Renal cortical epithelial cell (primary cell): ENCODE measurements at regions not wholly inside any gene's neighbourhood (a gene's known extent, or its start where the extent isn't known, plus 50 kb on each side); places are given as distances from the start of the nearest gene placed in this dataset.
"Not testable (repeated sequence)": the region's sequence is repeated elsewhere in the genome, so short reads cannot be mapped to it uniquely, and the experiment has no call there.

Experiments used
- DNase-seq: peaks from one replicate; pipeline ENCODE4 v3.0.0-alpha.2; 2011; ENCODE audit warnings: low read depth

DNA sequence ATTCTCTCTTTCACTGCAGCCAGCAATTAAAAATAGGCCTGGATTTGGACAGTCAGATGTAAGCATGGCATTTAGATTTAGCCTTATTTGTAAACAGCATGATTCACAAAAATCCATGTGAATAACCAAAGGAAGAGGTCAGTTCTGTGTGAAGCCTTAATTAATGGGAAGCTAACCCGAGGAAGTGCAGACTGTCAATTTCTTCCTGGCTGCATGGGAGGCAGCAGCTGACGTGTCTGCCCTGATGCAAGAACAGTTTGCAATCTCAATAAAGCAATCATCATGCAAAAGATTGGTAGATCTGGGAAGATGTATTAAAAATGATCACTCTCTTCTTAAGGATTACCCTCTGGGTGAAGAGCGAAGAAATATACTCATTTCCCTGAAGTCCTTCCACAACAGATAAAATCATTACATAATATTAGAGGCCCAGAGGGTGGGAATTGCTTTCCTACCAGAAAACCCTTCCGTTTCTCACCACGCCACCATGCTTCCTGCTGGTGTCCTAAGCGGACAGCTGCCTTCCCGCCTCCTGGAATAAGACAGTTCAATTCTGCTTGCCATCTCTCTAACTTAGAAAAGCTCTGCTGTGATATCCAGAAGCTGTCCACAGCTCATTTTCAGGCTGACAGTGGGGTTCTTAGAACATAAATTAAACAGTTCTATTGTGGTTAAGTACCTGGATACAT, 526.7 kb upstream of the NRP1 start:
- DNase-seq = no peak

DNA sequence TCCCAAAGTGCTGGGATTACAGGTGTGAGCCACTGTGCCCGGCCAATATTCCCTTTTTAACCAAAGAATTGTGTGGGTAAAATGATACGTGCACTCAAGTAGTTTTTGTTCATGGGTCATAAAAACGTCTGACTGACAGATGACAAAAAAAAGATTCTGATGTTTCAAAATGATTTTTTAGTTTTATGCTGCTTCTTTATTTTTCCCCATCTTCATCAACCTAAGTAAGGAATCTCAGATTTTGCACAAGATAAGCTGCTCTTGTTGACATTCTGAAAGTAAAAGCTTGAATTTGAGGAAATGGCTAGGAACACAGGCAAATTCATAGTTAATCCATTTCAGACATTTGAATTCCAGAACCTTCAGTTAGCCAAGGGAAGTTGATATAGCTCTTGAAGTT, 526.1 kb upstream of the NRP1 start:
- DNase-seq = no peak

DNA sequence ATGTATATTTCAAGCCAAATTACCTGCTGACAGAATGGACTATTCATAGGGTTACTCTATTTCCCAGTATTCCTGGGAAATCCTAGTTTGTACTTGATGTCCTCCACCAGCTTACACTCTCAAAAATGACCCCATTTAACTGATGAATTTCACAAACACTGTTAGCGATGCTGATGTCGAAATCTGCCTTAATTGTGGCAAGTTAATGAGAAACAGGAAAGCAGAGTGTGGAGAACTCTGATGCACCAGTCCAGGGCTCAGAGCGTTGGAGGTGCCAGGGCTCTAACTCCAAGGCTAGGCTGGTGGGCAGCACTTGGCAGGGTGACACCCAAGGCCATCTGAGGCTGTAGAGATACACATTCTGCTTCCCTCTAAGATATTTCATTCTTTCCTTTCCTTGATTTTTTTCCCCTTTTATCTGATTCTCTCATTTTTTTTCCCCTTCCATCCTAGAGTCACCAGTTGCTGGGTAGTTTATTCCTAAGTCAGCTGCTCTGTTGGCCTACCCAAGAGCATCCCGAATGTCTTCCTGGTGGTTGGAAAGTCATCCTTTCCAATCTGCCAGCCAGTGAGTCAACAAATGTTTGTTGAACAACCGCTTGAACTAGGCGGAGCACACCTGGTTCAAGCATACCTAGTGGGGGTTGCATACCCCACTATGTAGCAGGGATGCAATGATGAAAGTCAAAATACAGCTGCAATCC, 525.0 kb upstream of the NRP1 start:
- DNase-seq = peak; percentile 81

DNA sequence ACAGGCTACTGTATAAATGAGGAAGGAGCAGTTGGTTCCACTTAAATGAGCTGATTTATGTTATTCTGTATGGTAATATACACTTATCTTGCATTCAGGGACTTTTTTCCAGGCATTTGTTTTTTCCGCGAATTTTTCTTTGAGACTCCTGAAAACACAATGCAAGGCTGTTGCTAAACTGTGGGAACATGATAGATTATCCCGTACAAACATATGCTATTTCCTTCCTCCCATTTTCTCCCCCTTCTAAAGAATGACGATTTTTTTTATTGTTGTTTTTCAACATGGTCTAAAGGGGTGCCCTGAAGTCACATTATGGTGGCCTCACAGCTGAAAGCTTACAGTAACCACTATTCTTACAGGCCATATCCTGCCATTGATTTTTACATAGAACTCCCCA, 523.9 kb upstream of the NRP1 start:
- DNase-seq = no peak

DNA sequence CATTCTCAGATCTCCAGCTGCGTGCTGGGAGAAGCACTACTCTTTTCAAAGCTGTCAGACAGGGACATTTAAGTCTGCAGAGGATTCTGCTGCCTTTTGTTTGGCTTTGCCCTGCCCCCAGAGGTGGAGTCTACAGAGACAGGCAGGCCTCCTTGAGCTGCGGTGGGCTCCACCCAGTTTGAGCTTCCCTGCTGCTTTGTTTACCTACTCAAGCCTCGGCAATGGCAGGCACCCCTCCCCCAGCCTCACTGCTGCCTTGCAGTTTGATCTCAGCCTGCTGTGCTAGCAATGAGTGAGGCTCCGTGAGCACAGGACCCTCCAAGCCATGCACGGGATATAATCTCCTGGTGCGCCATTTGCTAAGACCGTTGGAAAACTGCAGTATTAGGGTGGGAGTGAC, 518.8 kb upstream of the NRP1 start:
- not testable (repeated sequence) for DNase-seq

DNA sequence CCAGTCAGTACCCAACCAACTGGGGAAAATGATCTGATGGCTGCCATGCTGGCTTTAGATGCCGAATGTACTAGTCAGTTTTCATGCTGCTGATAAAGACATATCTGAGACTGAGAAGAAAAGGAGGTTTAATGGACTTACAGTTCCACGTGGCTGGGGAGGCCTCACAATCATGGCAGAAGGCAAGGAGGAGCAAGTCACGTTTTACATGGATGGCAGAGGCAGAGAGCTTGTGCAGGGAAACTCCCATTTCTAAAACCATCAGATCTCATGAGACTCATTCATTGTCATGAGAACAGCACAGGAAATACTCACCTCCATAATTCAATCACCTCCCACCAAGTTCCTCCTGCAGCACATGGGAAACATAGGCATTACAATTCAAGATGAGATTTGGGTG, 508.9 kb upstream of the NRP1 start:
- no peak for DNase-seq

DNA sequence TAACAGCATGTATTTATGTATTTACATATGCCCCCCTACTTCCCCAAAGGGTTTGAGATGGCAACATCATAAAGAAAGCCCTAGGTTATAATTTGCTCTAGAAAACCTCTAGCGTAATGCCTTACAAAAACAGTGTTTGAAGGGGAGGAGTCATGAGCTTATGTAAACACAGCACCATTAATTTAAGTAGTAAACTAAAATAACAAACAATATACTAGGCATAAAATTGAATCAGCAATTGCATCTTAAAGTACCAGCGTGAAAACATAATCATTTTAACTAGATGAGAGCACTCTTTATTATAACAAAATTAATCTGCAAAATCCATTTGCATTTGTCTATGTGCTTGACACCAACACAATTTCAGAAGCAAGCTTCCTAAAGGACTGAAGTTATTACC, 507.2 kb upstream of the NRP1 start:
- no peak for DNase-seq

DNA sequence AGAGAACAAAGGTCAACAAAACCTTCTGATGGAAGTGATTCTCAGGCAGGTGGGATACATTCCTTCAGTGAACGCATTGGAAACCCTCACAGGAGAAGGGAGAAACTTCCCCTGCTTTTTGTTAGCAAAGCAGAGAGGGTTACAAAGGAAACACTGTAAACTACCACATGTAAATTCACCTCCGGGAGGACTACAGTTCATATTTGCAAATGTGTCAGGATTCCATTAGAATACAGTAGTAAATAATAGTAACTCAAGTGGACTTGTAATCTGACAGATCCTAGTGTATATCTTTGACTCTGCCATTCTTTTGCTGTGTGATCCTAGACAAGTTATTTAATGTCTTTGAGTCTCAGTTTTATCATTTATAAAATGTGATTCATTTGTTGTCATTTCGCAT, 504.3 kb upstream of the NRP1 start:
- DNase-seq = no peak

DNA sequence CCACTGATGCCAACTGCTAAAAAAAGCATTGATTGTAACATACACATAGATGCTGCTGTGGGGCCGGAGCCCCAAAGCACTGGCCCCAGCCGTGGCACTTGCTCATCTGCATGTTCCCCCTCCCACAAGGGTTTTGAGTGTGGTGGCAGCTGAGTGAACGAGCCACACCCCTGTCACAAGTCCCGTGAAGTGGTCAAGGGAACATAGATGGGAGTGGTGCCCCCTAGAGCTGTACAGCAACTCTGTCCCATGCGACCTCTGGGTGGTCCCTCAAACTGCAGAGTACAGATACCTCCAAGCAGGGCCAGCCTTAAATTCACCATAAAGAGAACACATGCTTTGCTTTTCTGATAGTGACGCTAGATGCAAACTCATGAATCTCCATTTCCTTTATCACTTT, 503.3 kb upstream of the NRP1 start:
- DNase-seq = no peak

DNA sequence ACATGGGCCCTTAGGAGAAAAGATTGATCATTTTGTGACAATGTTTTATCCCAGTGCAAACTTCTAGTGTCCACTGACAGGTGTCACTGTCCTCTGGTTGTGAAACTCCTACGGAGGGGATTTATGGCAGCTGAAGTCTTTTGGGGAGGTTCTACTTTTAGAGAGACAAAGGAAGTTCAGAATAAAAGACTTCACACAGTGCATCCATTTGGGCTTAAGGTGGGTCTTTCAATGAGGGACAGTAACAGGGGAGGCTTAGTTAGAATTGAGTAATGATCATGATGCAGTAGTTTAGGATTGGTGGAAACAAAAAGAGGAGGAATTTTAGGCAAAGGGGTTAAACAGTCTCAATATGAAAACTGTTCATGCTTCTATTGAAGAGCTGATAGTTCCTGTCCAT, 501.1 kb upstream of the NRP1 start:
- no peak for DNase-seq

DNA sequence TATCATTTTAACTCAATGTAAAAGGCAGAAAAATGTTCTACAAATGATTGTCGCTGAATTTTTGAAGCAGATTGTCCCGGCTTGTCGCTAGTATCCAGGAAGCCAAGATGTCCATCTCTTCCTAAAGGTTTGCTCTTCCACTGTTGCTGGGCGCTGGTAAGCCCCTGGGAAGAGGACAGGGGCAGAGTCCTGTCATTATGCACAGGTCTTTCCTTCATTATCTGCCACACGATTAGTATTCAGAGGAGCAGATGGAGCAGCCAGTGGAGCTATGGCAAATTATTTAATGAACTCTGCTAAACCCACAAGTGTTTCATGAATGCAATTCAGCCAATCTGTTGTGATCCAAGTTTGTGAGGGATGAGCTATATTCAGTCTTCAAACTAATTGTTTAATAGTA, 499.1 kb upstream of the NRP1 start:
- no peak for DNase-seq

DNA sequence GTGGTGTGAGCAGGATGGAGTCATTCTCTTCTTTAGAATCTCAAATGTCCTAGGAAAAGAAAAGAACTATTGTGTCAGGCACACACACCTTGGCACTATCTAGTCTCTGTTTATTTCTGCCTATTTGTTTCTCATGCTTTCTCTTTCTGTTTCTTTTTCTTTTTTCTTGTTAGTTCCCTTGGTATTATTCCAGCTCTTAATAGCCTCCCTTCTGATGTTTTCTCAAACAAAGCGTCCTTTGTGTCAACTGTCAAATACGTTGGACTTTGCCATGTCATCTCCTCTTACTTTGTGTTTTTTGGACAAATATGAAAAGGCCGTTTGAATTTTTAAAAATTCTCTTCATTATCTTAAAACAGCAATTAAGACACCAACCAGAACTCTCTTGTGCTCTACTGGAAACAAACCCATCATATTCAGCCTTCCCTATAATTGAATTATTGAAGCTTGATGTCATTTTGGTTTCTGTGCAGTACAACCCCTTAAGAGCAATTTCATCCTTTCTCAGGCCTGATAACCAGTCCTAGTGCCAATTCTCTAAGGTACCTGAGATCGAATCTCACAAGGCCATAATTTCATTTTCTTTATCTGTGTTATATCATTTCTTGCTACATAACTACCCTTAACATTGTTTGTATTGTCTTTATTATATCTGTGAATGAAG, 497.8 kb upstream of the NRP1 start:
- DNase-seq = no peak

DNA sequence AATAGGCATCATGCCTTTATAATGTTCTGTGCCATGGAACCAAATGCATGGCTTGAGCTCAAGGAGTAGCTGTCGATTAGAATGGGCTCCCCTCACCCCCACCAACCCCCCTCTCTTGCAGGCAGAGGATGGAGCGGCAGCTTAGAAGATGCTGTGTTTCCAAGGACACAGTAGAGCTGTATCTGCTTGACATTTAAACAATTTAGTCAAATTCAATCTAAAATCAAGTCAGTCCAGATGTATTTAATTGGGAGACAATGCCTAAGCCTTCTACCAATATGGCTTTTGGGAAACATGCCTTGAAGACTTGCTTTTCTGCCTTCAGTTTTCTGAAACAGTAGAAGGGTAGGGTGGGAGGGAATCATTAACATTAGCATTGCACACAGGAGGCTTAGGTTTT, 497.1 kb upstream of the NRP1 start:
- DNase-seq = no peak

DNA sequence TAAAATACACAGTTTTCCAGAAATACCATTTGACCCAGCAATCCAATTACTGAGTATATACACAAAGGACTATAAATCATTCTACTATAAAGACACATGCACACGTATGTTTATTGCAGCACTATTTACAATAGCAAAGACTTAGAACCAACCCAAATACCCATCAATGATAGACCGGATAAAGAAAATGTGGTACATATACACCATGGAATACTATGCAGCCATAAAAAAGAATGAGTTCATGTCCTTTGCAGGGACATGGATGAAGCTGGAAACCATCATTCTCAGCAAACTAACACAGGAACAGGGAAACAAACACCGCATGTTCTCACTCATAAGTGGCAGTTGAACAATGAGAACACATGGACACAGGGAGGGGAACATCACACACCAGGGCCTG, 495.4 kb upstream of the NRP1 start:
- DNase-seq = not testable (repeated sequence)

DNA sequence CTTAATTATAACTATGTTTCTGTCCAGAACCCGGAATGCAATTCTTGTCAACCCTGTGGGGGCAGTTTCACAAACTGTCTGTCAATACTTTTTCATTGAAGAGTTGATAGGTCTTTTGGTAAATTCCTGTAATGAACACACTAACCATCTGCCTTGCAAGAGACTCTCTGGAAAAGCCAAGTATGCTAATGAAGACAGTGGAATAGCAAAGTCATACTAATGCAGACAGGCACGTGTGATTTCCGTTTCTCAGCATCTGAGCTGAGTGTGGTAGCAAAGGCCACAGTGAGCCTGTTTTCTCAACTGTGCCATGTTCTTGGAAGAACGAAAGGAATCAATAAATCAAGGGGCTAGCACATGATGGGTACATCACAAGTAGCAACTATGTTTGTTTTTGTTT, 494.1 kb upstream of the NRP1 start:
- DNase-seq = no peak

DNA sequence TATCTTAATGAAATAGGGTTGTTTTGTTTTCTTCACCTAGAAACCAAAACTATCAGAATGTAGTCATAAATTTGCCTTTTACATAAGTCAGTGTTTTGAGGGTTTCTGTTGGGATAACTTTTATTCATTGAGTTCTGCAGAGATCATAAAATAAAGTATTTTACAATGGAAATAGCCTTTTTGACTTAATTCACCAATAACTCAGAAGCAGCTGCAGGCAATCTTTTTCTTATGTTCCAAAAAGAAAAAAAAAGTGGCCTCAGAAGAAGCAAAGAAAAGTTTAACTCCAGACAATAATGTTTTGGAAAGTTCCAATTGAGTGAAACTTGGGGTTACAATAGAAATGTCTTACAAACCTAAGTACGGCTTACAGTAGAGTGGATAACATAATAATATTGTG, 491.7 kb upstream of the NRP1 start:
- no peak for DNase-seq

DNA sequence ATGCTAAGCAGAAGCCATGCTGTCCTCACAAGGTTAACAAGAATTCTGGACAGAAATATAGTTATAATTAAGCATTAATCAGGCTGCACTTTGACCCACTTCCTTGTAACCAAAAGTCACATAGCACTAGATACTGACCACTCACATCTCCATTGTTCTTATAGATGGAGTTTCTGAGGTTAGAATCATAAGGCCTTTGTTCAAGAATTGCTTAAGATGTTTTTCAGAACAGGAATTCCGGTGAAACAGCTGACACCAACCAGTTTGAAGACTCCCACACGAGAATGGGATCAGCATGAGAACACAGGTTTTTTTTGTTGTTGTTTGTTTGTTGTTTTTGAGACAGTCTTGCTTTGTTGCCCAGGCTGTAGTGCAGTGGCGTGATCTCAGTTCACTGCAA, 488.3 kb upstream of the NRP1 start:
- peak; percentile 50 for DNase-seq

DNA sequence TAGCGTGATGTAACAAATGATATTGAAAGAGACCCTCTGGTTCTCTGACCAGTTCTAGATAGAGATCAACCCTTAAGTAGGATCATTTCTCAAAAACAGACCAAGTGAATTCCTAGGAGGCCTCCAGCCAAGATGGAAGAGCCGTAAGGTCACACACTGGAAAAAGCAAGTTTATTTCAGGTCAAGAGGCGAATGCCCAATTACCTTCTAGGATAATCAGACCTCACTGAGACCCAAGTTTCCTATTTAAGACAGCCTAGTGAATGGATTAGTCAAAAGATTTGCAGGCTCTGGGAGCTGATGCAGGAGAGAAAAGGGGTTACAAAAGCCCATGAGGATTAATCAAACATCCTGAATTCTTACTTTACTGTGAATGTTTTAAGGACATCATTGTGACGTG, 486.1 kb upstream of the NRP1 start:
- no peak for DNase-seq

DNA sequence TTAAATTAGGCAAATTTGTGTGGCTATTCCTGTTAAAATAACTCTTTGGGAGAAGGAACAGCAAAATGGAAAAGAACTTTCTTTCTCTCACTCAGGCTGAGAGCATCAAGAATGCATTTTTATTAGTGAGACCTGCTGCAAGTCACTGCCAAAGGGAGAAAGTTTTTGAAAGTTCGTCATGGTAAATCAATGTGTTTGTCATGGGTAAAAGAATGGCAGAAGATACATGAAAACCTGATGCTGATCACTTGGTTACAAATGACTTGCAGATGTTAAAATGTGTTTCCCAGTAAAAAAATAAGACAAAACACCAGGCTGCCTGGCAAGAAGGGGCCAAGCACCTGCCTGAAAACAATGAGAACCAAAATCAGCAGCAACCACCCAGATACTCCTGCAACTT, 484.7 kb upstream of the NRP1 start:
- no peak for DNase-seq

DNA sequence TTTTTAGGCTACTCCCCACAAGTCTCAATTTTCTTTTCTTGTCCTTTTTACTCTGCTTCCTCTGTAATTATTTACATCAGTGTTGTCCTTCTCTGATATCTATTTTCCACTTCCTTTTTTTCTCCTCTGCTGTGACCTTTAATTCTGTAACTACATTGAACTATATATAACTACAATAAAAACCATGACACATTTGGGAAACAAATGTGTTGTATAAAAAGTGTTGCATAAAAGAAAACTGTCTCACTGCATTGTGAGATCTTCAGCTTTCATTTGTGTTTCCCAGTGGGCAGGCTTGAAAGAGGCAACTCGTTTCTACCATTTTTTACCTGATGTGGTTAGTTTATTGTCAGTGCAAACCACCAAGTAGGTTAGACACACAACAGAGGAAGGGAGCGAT, 483.9 kb upstream of the NRP1 start:
- DNase-seq = no peak

DNA sequence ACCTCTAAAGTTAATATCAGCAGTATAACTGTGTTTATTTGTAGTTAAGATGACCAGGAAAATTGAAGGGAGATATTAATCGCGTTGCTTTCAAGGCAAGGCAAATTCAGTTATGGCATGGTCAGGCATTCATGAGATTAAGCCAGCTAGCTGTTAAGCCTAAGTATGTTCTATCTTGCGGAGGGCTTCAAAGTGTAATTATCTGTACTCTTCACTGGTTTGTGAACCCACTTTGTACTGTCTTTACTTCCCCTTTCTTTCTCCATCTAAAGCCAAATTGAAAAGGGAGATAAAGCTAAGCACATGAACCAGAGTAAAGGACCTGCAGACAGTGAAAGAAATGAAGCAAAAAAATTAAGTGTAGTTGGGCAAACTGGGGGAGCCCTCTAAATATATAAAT, 483.1 kb upstream of the NRP1 start:
- no peak for DNase-seq

DNA sequence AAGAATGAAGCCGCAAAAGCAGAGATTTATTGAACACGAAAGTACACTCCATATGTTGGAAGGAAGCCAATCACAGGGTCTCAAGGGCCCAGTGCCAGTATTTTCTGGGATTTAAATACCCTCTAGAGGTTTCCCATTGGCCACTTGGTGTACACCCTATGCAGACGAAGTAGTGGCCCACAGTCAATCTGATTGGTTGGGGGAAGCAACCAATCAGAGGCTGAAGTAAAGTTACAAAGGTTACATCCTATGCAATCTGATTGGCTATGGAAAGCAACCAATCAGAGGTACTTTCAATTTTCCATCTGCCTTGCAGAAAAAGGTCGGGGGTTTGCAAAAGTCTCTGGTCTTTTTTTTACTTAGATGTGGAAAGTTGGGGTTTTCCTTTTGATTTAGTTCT, 481.3 kb upstream of the NRP1 start:
- no peak for DNase-seq

DNA sequence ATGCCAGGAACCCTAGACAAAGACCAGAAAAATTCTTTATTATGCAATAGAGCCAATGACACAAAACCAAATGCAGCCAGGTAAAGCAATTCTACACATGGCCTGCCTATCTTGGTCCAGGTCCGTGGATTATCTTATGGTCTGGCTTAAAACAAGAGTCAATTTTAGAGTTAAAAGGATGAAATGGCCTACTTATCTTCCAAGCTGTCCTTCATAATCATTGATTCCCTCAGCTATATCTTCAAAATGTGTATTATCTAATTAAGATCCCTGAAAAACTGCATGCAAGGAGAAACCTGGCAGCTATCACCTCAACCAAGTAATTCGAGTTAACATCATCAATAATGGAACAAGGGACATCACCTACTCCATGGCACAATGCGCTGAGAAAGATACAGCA, 479.4 kb upstream of the NRP1 start:
- no peak for DNase-seq

DNA sequence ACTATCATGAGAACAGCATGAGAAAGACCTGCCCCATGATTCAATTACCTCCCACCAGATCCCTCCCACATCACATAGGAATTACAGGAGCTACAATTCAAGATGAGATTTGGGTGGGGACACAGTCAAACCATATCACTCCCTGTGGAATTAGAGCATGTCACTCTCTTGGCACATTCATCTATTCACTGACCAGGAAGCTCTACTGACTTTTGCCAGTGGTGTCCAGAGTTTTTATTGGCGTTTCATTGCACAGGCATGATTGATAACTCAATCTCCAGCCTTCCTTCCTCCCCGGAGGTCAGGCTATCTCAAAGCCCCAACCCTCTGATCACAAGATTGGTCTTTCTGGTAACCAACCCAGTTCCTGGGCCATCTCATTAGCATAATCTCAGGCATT, 478.9 kb upstream of the NRP1 start:
- DNase-seq = no peak
